ENCODE measurements at regions not wholly inside any gene's neighbourhood (a gene's known extent, or its start where the extent isn't known, plus 50 kb on each side); places are given as distances from the start of the nearest gene placed in this dataset.

GRCh38 chr1:198030682-198031081 lies 113.5 kb downstream of the LHX9 start:
- Histone ChIP-seq H3K36me3 (replicated peaks in 1 of 2; ENCODE audit: control insufficient read depth in 2 of 2, insufficient read depth in 2 of 2, low read length in 2 of 2) (no peaks in the 10 kb centered on the region), H2AFZ (ENCODE audit: low read length) (no peak overlapping the region), H3K14ac (ENCODE audit: low read length) (no peak overlapping the region), H3K9ac (ENCODE audit: low read depth, low read length, poor library complexity) (no peak overlapping the region), H4K91ac (ENCODE audit: low read depth, low read length, poor library complexity) (no peak overlapping the region), H3K18ac (ENCODE audit: low read length) (no peak overlapping the region), H3K27ac (replicated peaks; ENCODE audit: low read length) (no peak overlapping the region), H2BK12ac (ENCODE audit: low read length) (no peak overlapping the region), H3K4me2 (ENCODE audit: insufficient read depth, low read length, poor library complexity, severe bottlenecking) (no peak overlapping the region), H2AK5ac (ENCODE audit: low read depth, low read length) (no peak overlapping the region), H3K4ac (ENCODE audit: low read length) (no peak overlapping the region), H3K79me1 (ENCODE audit: low read depth, low read length) (no peaks in the 10 kb centered on the region), H2BK120ac (ENCODE audit: low read depth, low read length) (no peak overlapping the region), H3K23ac (ENCODE audit: low read depth, low read length, poor library complexity) (no peak overlapping the region), H3K4me1 (ENCODE audit: control insufficient read depth in 2 of 2, insufficient read depth in 1 of 2, low read depth in 1 of 2, low read length in 2 of 2) (no peaks in the 10 kb centered on the region), H3K4me3 (ENCODE audit: low read length in 2 of 2) (no peak overlapping the region), H2BK5ac (ENCODE audit: low read length) (no peak overlapping the region), H3K27me3 (ENCODE audit: control insufficient read depth in 3 of 3, insufficient read depth in 3 of 3, low read depth in 1 of 3, low read length in 3 of 3) (no peaks in the 10 kb centered on the region), H2BK15ac (ENCODE audit: low read length) (no peak overlapping the region), H3K9me3 (replicated peaks in 1 of 2; ENCODE audit: control insufficient read depth in 2 of 2, insufficient read depth in 1 of 2, low read depth in 1 of 2, low read length in 2 of 2) (no peaks in the 10 kb centered on the region), H4K8ac (ENCODE audit: low read depth, low read length) (no peak overlapping the region)
- no CpG with 5 or more reads among the region's 2 CpGs for WGBS, 2 donors (ENCODE audit: extremely low coverage in 2 of 2, insufficient read length in 2 of 2, insufficient replicate concordance in 1 of 2)
- DNase-seq (ENCODE audit: low spot score) = no peak

- Histone ChIP-seq H3K4me1 (ENCODE audit: control insufficient read depth in 2 of 2, insufficient read depth in 1 of 2, low read depth in 1 of 2, low read length in 2 of 2) (no peaks in the 10 kb centered on the region), H3K27me3 (ENCODE audit: control insufficient read depth in 3 of 3, insufficient read depth in 3 of 3, low read depth in 1 of 3, low read length in 3 of 3) (no peaks in the 10 kb centered on the region), H4K8ac (ENCODE audit: low read depth, low read length) (no peak overlapping the region), H3K27ac (replicated peaks; ENCODE audit: low read length) (no peak overlapping the region), H2BK12ac (ENCODE audit: low read length) (no peak overlapping the region), H4K91ac (ENCODE audit: low read depth, low read length, poor library complexity) (no peak overlapping the region), H2BK15ac (ENCODE audit: low read length) (no peak overlapping the region), H3K9me3 (replicated peaks in 1 of 2; ENCODE audit: control insufficient read depth in 2 of 2, insufficient read depth in 1 of 2, low read depth in 1 of 2, low read length in 2 of 2) (no peaks in the 10 kb centered on the region), H3K9ac (ENCODE audit: low read depth, low read length, poor library complexity) (no peak overlapping the region), H3K79me1 (ENCODE audit: low read depth, low read length) (no peaks in the 10 kb centered on the region), H2AK5ac (ENCODE audit: low read depth, low read length) (no peak overlapping the region), H3K36me3 (replicated peaks in 1 of 2; ENCODE audit: control insufficient read depth in 2 of 2, insufficient read depth in 2 of 2, low read length in 2 of 2) (no peaks in the 10 kb centered on the region), H3K18ac (ENCODE audit: low read length) (no peak overlapping the region), H3K4ac (ENCODE audit: low read length) (no peak overlapping the region), H3K4me2 (ENCODE audit: insufficient read depth, low read length, poor library complexity, severe bottlenecking) (no peak overlapping the region), H3K23ac (ENCODE audit: low read depth, low read length, poor library complexity) (no peak overlapping the region), H2BK5ac (ENCODE audit: low read length) (no peak overlapping the region), H2BK120ac (ENCODE audit: low read depth, low read length) (no peak overlapping the region), H3K4me3 (ENCODE audit: low read length in 2 of 2) (no peak overlapping the region), H2AFZ (ENCODE audit: low read length) (no peak overlapping the region), H3K14ac (ENCODE audit: low read length) (no peak overlapping the region)
- DNase-seq (ENCODE audit: low spot score) = no peak
Measured at GRCh38 chr1:198031086-198031485, 113.9 kb downstream of the LHX9 start.

- no peaks in the 10 kb centered on the region for H3K79me1 ChIP-seq (ENCODE audit: low read depth, low read length)
- no peak overlapping the region for H2BK15ac ChIP-seq (ENCODE audit: low read length)
- no peak overlapping the region for H3K18ac ChIP-seq (ENCODE audit: low read length)
- H2BK120ac ChIP-seq (ENCODE audit: low read depth, low read length) = no peak overlapping the region
- H3K4ac ChIP-seq (ENCODE audit: low read length) = no peak overlapping the region
- no peaks in the 10 kb centered on the region for H3K9me3 ChIP-seq (replicated peaks in 1 of 2; ENCODE audit: control insufficient read depth in 2 of 2, insufficient read depth in 1 of 2, low read depth in 1 of 2, low read length in 2 of 2)
- H4K8ac ChIP-seq (ENCODE audit: low read depth, low read length) = no peak overlapping the region
- H3K36me3 ChIP-seq (replicated peaks in 1 of 2; ENCODE audit: control insufficient read depth in 2 of 2, insufficient read depth in 2 of 2, low read length in 2 of 2) = no peaks in the 10 kb centered on the region
- H2AK5ac ChIP-seq (ENCODE audit: low read depth, low read length) = no peak overlapping the region
- no peak overlapping the region for H2BK5ac ChIP-seq (ENCODE audit: low read length)
- no peak overlapping the region for H4K91ac ChIP-seq (ENCODE audit: low read depth, low read length, poor library complexity)
- H3K27ac ChIP-seq (replicated peaks; ENCODE audit: low read length) = no peak overlapping the region
- no peaks in the 10 kb centered on the region for H3K27me3 ChIP-seq (ENCODE audit: control insufficient read depth in 3 of 3, insufficient read depth in 3 of 3, low read depth in 1 of 3, low read length in 3 of 3)
- no peak overlapping the region for H2BK12ac ChIP-seq (ENCODE audit: low read length)
- H3K4me2 ChIP-seq (ENCODE audit: insufficient read depth, low read length, poor library complexity, severe bottlenecking) = no peak overlapping the region
- no peak overlapping the region for H2AFZ ChIP-seq (ENCODE audit: low read length)
- H3K4me1 ChIP-seq (ENCODE audit: control insufficient read depth in 2 of 2, insufficient read depth in 1 of 2, low read depth in 1 of 2, low read length in 2 of 2) = no peaks in the 10 kb centered on the region
- no peak for DNase-seq (ENCODE audit: low spot score)
- no peak overlapping the region for H3K4me3 ChIP-seq (ENCODE audit: low read length in 2 of 2)
- no peak overlapping the region for H3K9ac ChIP-seq (ENCODE audit: low read depth, low read length, poor library complexity)
- WGBS, 2 donors (ENCODE audit: extremely low coverage in 2 of 2, insufficient read length in 2 of 2, insufficient replicate concordance in 1 of 2) = no CpG with 5 or more reads among the region's 2 CpGs
- no peak overlapping the region for H3K14ac ChIP-seq (ENCODE audit: low read length)
- H3K23ac ChIP-seq (ENCODE audit: low read depth, low read length, poor library complexity) = no peak overlapping the region
Measured at GRCh38 chr1:198032668-198033067, 115.5 kb downstream of the LHX9 start.

- Histone ChIP-seq H4K8ac (ENCODE audit: low read depth, low read length) (no peak overlapping the region), H2BK12ac (ENCODE audit: low read length) (no peak overlapping the region), H3K9ac (ENCODE audit: low read depth, low read length, poor library complexity) (no peak overlapping the region), H2AFZ (ENCODE audit: low read length) (no peak overlapping the region), H3K4me1 (ENCODE audit: control insufficient read depth in 2 of 2, insufficient read depth in 1 of 2, low read depth in 1 of 2, low read length in 2 of 2) (no peaks in the 10 kb centered on the region), H2BK5ac (ENCODE audit: low read length) (no peak overlapping the region), H4K91ac (ENCODE audit: low read depth, low read length, poor library complexity) (no peak overlapping the region), H3K4ac (ENCODE audit: low read length) (no peak overlapping the region), H3K14ac (ENCODE audit: low read length) (no peak overlapping the region), H3K4me2 (ENCODE audit: insufficient read depth, low read length, poor library complexity, severe bottlenecking) (no peak overlapping the region), H3K4me3 (ENCODE audit: low read length in 2 of 2) (no peak overlapping the region), H3K9me3 (replicated peaks in 1 of 2; ENCODE audit: control insufficient read depth in 2 of 2, insufficient read depth in 1 of 2, low read depth in 1 of 2, low read length in 2 of 2) (no peaks in the 10 kb centered on the region), H3K36me3 (replicated peaks in 1 of 2; ENCODE audit: control insufficient read depth in 2 of 2, insufficient read depth in 2 of 2, low read length in 2 of 2) (no peaks in the 10 kb centered on the region), H2BK15ac (ENCODE audit: low read length) (no peak overlapping the region), H3K27ac (replicated peaks; ENCODE audit: low read length) (no peak overlapping the region), H3K27me3 (ENCODE audit: control insufficient read depth in 3 of 3, insufficient read depth in 3 of 3, low read depth in 1 of 3, low read length in 3 of 3) (no peaks in the 10 kb centered on the region), H3K18ac (ENCODE audit: low read length) (no peak overlapping the region), H2BK120ac (ENCODE audit: low read depth, low read length) (no peak overlapping the region), H3K23ac (ENCODE audit: low read depth, low read length, poor library complexity) (no peak overlapping the region), H3K79me1 (ENCODE audit: low read depth, low read length) (no peaks in the 10 kb centered on the region), H2AK5ac (ENCODE audit: low read depth, low read length) (no peak overlapping the region)
- DNase-seq (ENCODE audit: low spot score) = no peak
- no CpG with 5 or more reads among the region's 2 CpGs for WGBS, 2 donors (ENCODE audit: extremely low coverage in 2 of 2, insufficient read length in 2 of 2, insufficient replicate concordance in 1 of 2)
Measured at GRCh38 chr1:198040880-198041279, 115.9 kb upstream of the NEK7 start.

All from neuronal stem cell (in vitro differentiated cells).